Mesenchymal stem cell (in vitro differentiated cells and primary cell): ENCODE measurements at regions not wholly inside any gene's neighbourhood (a gene's known extent, or its start where the extent isn't known, plus 50 kb on each side); places are given as distances from the start of the nearest gene placed in this dataset.

ENCODE experiments used
- DNase-seq: peaks from one replicate; pipeline ENCODE4 v3.0.0-alpha.2; 2013
- H2AFZ ChIP-seq: one replicate; pipeline ENCODE4 v1.6.1; 2013; ENCODE audit warnings: low read depth, mild to moderate bottlenecking, control low read depth, inconsistent platforms, low read length, moderate library complexity
- H2AK5ac ChIP-seq: 2 replicates; pipeline ENCODE4 v1.6.1; 2013; ENCODE audit warnings: low read length, moderate library complexity, mild to moderate bottlenecking, inconsistent platforms; ENCODE audit not compliant: severe bottlenecking
- H2BK120ac ChIP-seq: one replicate; pipeline ENCODE4 v1.6.1; 2013; ENCODE audit warnings: low read depth, mild to moderate bottlenecking, inconsistent platforms, low read length, moderate library complexity
- H2BK12ac ChIP-seq, 2 experiments: one replicate each; pipeline ENCODE4 v1.6.1; 2013; ENCODE audit warnings: inconsistent platforms in 2 of 2, low read length in 2 of 2, mild to moderate bottlenecking in 2 of 2, moderate library complexity in 2 of 2, control low read depth in 1 of 2
- H2BK15ac ChIP-seq: one replicate; pipeline ENCODE4 v1.6.1; 2013; ENCODE audit warnings: mild to moderate bottlenecking, low read depth, inconsistent platforms; ENCODE audit not compliant: poor library complexity, severe bottlenecking
- H2BK5ac ChIP-seq: 2 replicates; pipeline ENCODE4 v1.6.1; 2013; ENCODE audit warnings: low read depth, mild to moderate bottlenecking, low read length, control low read depth, inconsistent platforms; ENCODE audit not compliant: poor library complexity, severe bottlenecking
- H3K14ac ChIP-seq, 2 experiments: one replicate each; pipeline ENCODE4 v1.6.1; 2013; ENCODE audit warnings: inconsistent platforms in 2 of 2, low read length in 2 of 2, control low read depth in 1 of 2, mild to moderate bottlenecking in 1 of 2, moderate library complexity in 1 of 2
- H3K18ac ChIP-seq, 2 experiments: one replicate each; pipeline ENCODE4 v1.6.1; 2013; ENCODE audit warnings: inconsistent platforms in 2 of 2, low read length in 2 of 2, control low read depth in 1 of 2, low read depth in 1 of 2, mild to moderate bottlenecking in 1 of 2
- H3K23ac ChIP-seq, 2 experiments: one replicate each; pipeline ENCODE4 v1.6.1; 2013; ENCODE audit warnings: inconsistent platforms in 2 of 2, low read length in 2 of 2, mild to moderate bottlenecking in 2 of 2, moderate library complexity in 2 of 2, control low read depth in 1 of 2
- H3K27ac ChIP-seq: 2 replicates; pipeline ENCODE4 v1.5.1; 2013; ENCODE audit warnings: mild to moderate bottlenecking, moderate library complexity, low read length, control low read depth, inconsistent platforms; ENCODE audit not compliant: poor library complexity, severe bottlenecking
- H3K27me3 ChIP-seq, 2 experiments: 2 replicates each; pipeline versions ENCODE4 v1.6.1 to v1.7.0; 2013; ENCODE audit warnings: low read length in 2 of 2, mild to moderate bottlenecking in 2 of 2, moderate library complexity in 2 of 2, control low read depth in 1 of 2, inconsistent platforms in 1 of 2; ENCODE audit not compliant: control insufficient read depth in 1 of 2, insufficient read depth in 1 of 2
- H3K36me3 ChIP-seq, 2 experiments: 2 replicates each; pipeline versions ENCODE4 v1.6.1 to v1.7.0; 2013; ENCODE audit warnings: low read length in 2 of 2, control low read depth in 1 of 2, inconsistent platforms in 1 of 2, low read depth in 1 of 2, mild to moderate bottlenecking in 1 of 2; ENCODE audit not compliant: insufficient read depth in 2 of 2, control insufficient read depth in 1 of 2
- H3K4ac ChIP-seq, 2 experiments: one replicate each; pipeline ENCODE4 v1.6.1; 2013; ENCODE audit warnings: inconsistent platforms in 2 of 2, low read length in 2 of 2, mild to moderate bottlenecking in 2 of 2, moderate library complexity in 2 of 2, control low read depth in 1 of 2, low read depth in 1 of 2
- H3K4me1 ChIP-seq: 2 replicates; pipeline ENCODE4 v1.6.1; 2013; ENCODE audit warnings: low read depth, low read length, control low read depth; ENCODE audit not compliant: control insufficient read depth, insufficient read depth
- H3K4me2 ChIP-seq: 2 replicates; pipeline ENCODE4 v1.6.1; 2013; ENCODE audit warnings: low read length, mild to moderate bottlenecking, inconsistent platforms; ENCODE audit not compliant: poor library complexity, severe bottlenecking
- H3K4me3 ChIP-seq, 2 experiments: 2 replicates each; pipeline versions ENCODE4 v1.5.1 to v1.7.0; 2013; ENCODE audit warnings: low read length in 2 of 2, mild to moderate bottlenecking in 2 of 2, control low read depth in 1 of 2, low read depth in 1 of 2; ENCODE audit not compliant: insufficient read depth in 1 of 2
- H3K79me1 ChIP-seq: replicated peaks from 2 replicates; pipeline ENCODE4 v1.6.1; 2013; ENCODE audit warnings: mild to moderate bottlenecking, control low read depth, low read length, inconsistent platforms; ENCODE audit not compliant: poor library complexity, severe bottlenecking
- H3K9ac ChIP-seq: 2 replicates; pipeline ENCODE4 v1.7.0; 2013; ENCODE audit warnings: mild to moderate bottlenecking, low read length, moderate library complexity
- H3K9me3 ChIP-seq: 2 replicates; pipeline ENCODE4 v1.7.0; 2013; ENCODE audit warnings: mild to moderate bottlenecking, low read length; ENCODE audit not compliant: control insufficient read depth
- H4K8ac ChIP-seq: one replicate; pipeline ENCODE4 v1.6.1; 2013; ENCODE audit warnings: inconsistent platforms, mild to moderate bottlenecking, low read length, moderate library complexity
- H4K91ac ChIP-seq: one replicate; pipeline ENCODE4 v1.6.1; 2013; ENCODE audit warnings: mild to moderate bottlenecking, low read length, inconsistent platforms
- WGBS: methylation state at CpG from one replicate; pipeline ENCODE4 v1.1.7; 2013; ENCODE audit warnings: mixed read lengths; 5-methylcytosine and 5-hydroxymethylcytosine counted together

GRCh38 chr14:104470588-104470987 lies 109.0 kb upstream of the C14orf180 start:
- Histone ChIP-seq H3K4me1 (no peaks in the 10 kb centered on the region), H3K4ac (no peak overlapping the region), H2BK120ac (no peak overlapping the region), H4K91ac (no peak overlapping the region), H3K9me3 (no peaks in the 10 kb centered on the region), H3K4me2 (no peak overlapping the region), H3K27ac (no peak overlapping the region), H3K79me1 (no peaks in the 10 kb centered on the region), H3K9ac (no peak overlapping the region), H2AK5ac (no peak overlapping the region), H2AFZ (no peak overlapping the region), H3K4me3 (no peak overlapping the region), H3K23ac (no peak overlapping the region), H2BK5ac (no peak overlapping the region), H2BK15ac (no peak overlapping the region), H3K36me3 (no peaks in the 10 kb centered on the region), H4K8ac (no peak overlapping the region), H3K18ac (no peak overlapping the region), H3K27me3 (peaks cover 0 to 5% of the 10 kb centered on the region in 2 experiments), H3K14ac (no peak overlapping the region), H2BK12ac (no peak overlapping the region)
- DNase-seq: no peak
- 86% methylated on average over 15 of the region's 15 CpGs for WGBS

- Histone ChIP-seq H2BK120ac (no peak overlapping the region), H3K4me2 (no peak overlapping the region), H3K27me3 (peaks cover 0 to 5% of the 10 kb centered on the region in 2 experiments), H2AFZ (no peak overlapping the region), H2BK12ac (no peak overlapping the region), H3K4me1 (no peaks in the 10 kb centered on the region), H3K36me3 (no peaks in the 10 kb centered on the region), H2AK5ac (no peak overlapping the region), H3K23ac (no peak overlapping the region), H3K27ac (no peak overlapping the region), H3K4me3 (no peak overlapping the region), H3K4ac (no peak overlapping the region), H3K9me3 (no peaks in the 10 kb centered on the region), H4K8ac (no peak overlapping the region), H3K79me1 (no peaks in the 10 kb centered on the region), H4K91ac (no peak overlapping the region), H3K14ac (no peak overlapping the region), H3K18ac (no peak overlapping the region), H2BK5ac (no peak overlapping the region), H2BK15ac (no peak overlapping the region), H3K9ac (no peak overlapping the region)
- DNase-seq: no peak
- WGBS: 90% methylated on average over 8 of the region's 8 CpGs
Observed at GRCh38 chr14:104471114-104471513, 108.5 kb upstream of the C14orf180 start.

- Histone ChIP-seq H2AK5ac (no peak overlapping the region), H3K4me3 (no peak overlapping the region), H3K9ac (no peak overlapping the region), H3K27me3 (peaks cover 0 to 5% of the 10 kb centered on the region in 2 experiments), H3K18ac (no peak overlapping the region), H3K79me1 (no peaks in the 10 kb centered on the region), H2BK12ac (no peak overlapping the region), H4K8ac (no peak overlapping the region), H3K27ac (no peak overlapping the region), H2BK15ac (no peak overlapping the region), H2BK5ac (no peak overlapping the region), H2AFZ (no peak overlapping the region), H3K4me2 (no peak overlapping the region), H4K91ac (peak overlapping the region; percentile 19), H3K36me3 (no peaks in the 10 kb centered on the region), H3K4me1 (no peaks in the 10 kb centered on the region), H3K23ac (no peak overlapping the region), H2BK120ac (no peak overlapping the region), H3K4ac (no peak overlapping the region), H3K14ac (no peak overlapping the region), H3K9me3 (no peaks in the 10 kb centered on the region)
- 59% methylated on average over 1 of the region's 1 CpG for WGBS
- DNase-seq: no peak
Observed at GRCh38 chr14:104472073-104472472, 107.5 kb upstream of the C14orf180 start.

- Histone ChIP-seq H3K9me3 (no peaks in the 10 kb centered on the region), H2BK12ac (no peak overlapping the region), H4K8ac (no peak overlapping the region), H2BK5ac (no peak overlapping the region), H3K36me3 (no peaks in the 10 kb centered on the region), H4K91ac (no peak overlapping the region), H3K4me3 (no peak overlapping the region), H2BK15ac (no peak overlapping the region), H3K4ac (no peak overlapping the region), H3K23ac (no peak overlapping the region), H3K9ac (no peak overlapping the region), H3K14ac (no peak overlapping the region), H3K4me1 (no peaks in the 10 kb centered on the region), H2AK5ac (no peak overlapping the region), H3K18ac (no peak overlapping the region), H3K79me1 (no peaks in the 10 kb centered on the region), H3K4me2 (no peak overlapping the region), H3K27ac (no peak overlapping the region), H2AFZ (no peak overlapping the region), H2BK120ac (no peak overlapping the region), H3K27me3 (peaks cover 0 to 5% of the 10 kb centered on the region in 2 experiments)
- WGBS: 86% methylated on average over 25 of the region's 29 CpGs
- no peak for DNase-seq
Observed at GRCh38 chr14:104472536-104473243, 106.9 kb upstream of the C14orf180 start.
